Liver (tissue), 8 donors: ENCODE measurements at regions not wholly inside any gene's neighbourhood (a gene's known extent, or its start where the extent isn't known, plus 50 kb on each side); places are given as distances from the start of the nearest gene placed in this dataset.

Source experiments
- DNase-seq: peaks from one replicate; pipeline ENCODE4 v3.0.0-alpha.2; 2017; ENCODE audit warnings: low spot score
- H3K27ac ChIP-seq, 2 donors: one replicate each; pipeline ENCODE4 v1.7.0; 2013; ENCODE audit warnings: inconsistent platforms in 2 of 2, low read length in 2 of 2, control low read depth in 1 of 2, low read depth in 1 of 2, mild to moderate bottlenecking in 1 of 2
- H3K27me3 ChIP-seq, 4 donors: one replicate each; pipeline versions ENCODE4 v1.6.1 to v1.7.0; 2013; ENCODE audit warnings: low read length in 3 of 4, inconsistent platforms in 1 of 4, mild to moderate bottlenecking in 1 of 4, moderate library complexity in 1 of 4; ENCODE audit not compliant: control insufficient read depth in 4 of 4, insufficient read depth in 4 of 4
- H3K36me3 ChIP-seq, 4 donors: one replicate each; pipeline versions ENCODE4 v1.6.1 to v1.7.0; 2013; ENCODE audit warnings: low read length in 3 of 4, mild to moderate bottlenecking in 3 of 4, low read depth in 1 of 4, moderate library complexity in 1 of 4; ENCODE audit not compliant: control insufficient read depth in 4 of 4, insufficient read depth in 3 of 4
- H3K4me1 ChIP-seq, 4 donors: one replicate each; pipeline versions ENCODE4 v1.6.1 to v1.7.0; 2013; ENCODE audit warnings: low read length in 3 of 4, mild to moderate bottlenecking in 3 of 4, moderate library complexity in 1 of 4; ENCODE audit not compliant: control insufficient read depth in 4 of 4, insufficient read depth in 4 of 4
- H3K4me3 ChIP-seq, 3 donors: one replicate each; pipeline versions ENCODE4 v1.6.1 to v1.7.0; 2013; ENCODE audit warnings: low read length in 3 of 3, control low read depth in 1 of 3, low read depth in 1 of 3, mild to moderate bottlenecking in 1 of 3
- H3K9ac ChIP-seq, 2 donors: one replicate each; pipeline ENCODE4 v1.7.0; 2013; ENCODE audit warnings: low read length in 2 of 2, mild to moderate bottlenecking in 2 of 2, moderate library complexity in 2 of 2, control low read depth in 1 of 2, low read depth in 1 of 2
- H3K9me3 ChIP-seq, 4 donors: one replicate each; pipeline versions ENCODE4 v1.6.1 to v1.7.0; 2013; ENCODE audit warnings: low read length in 3 of 4; ENCODE audit not compliant: control insufficient read depth in 4 of 4
- ATF3 ChIP-seq: IDR thresholded peaks from 2 replicates; pipeline ENCODE4 v1.6.1; 2016; ENCODE audit warnings: antibody characterized with exemption
- CTCF ChIP-seq: fragments of 150-350 bp; IDR thresholded peaks from 2 replicates; pipeline ENCODE4 v1.5.1; 2017; ENCODE audit warnings: improper control_type of control experiment, low read depth, low read length; ENCODE audit not compliant: missing input control
- EGR1 ChIP-seq, 2 donors: IDR thresholded peaks; 2 replicates each; pipeline ENCODE4 v1.6.1; 2016 to 2018; ENCODE audit warnings: antibody characterized with exemption in 2 of 2, low read depth in 2 of 2
- FOXA1 ChIP-seq: IDR thresholded peaks from 2 replicates; pipeline ENCODE4 v1.6.1; 2016; ENCODE audit warnings: antibody characterized with exemption
- FOXA2 ChIP-seq: IDR thresholded peaks from 2 replicates; pipeline ENCODE4 v1.6.1; 2016; ENCODE audit warnings: antibody characterized with exemption
- GABPA ChIP-seq, 2 donors: IDR thresholded peaks in 1 of 2; conservative IDR thresholded peaks in 1 of 2; 2 replicates each; pipeline ENCODE4 v1.6.1; 2016; ENCODE audit warnings: antibody characterized with exemption in 2 of 2, mild to moderate bottlenecking in 1 of 2, moderate library complexity in 1 of 2
- HNF4A ChIP-seq, 2 donors: conservative IDR thresholded peaks; 2 replicates each; pipeline ENCODE4 v1.6.1; 2016; ENCODE audit warnings: antibody characterized with exemption in 2 of 2, mild to moderate bottlenecking in 2 of 2
- JUND ChIP-seq, 2 donors: IDR thresholded peaks; 2 replicates each; pipeline ENCODE4 v1.6.1; 2016; ENCODE audit warnings: antibody characterized with exemption in 2 of 2
- MAX ChIP-seq: IDR thresholded peaks from 2 replicates; pipeline ENCODE4 v1.6.1; 2016; ENCODE audit warnings: antibody characterized with exemption
- NR2F2 ChIP-seq: IDR thresholded peaks from 2 replicates; pipeline ENCODE4 v1.6.1; 2016; ENCODE audit warnings: antibody characterized with exemption
- RAD21 ChIP-seq, 2 donors: IDR thresholded peaks; 2 replicates each; pipeline ENCODE4 v1.6.1; 2016; ENCODE audit warnings: antibody characterized with exemption in 2 of 2, mild to moderate bottlenecking in 2 of 2
- REST ChIP-seq: IDR thresholded peaks from 2 replicates; pipeline ENCODE4 v1.6.1; 2016; ENCODE audit warnings: antibody characterized with exemption, mild to moderate bottlenecking
- YY1 ChIP-seq: IDR thresholded peaks from 2 replicates; pipeline ENCODE4 v1.6.1; 2016; ENCODE audit warnings: antibody characterized with exemption, mild to moderate bottlenecking
- WGBS: extraction: QIAGEN DNeasy Blood & Tissue Kit; methylation state at CpG from one replicate; pipeline ENCODE4 v1.1.7; 2013; 5-methylcytosine and 5-hydroxymethylcytosine counted together
- donor health status: healthy.
- donor health status: healthy.
- donor health status: healthy.
- donor health status: healthy.
- donor health status: healthy.

- TF ChIP-seq YY1 (no peak), ATF3 (no peak), CTCF (no peak), RAD21 (IDR thresholded peaks at IDR 0.05) (no peak)
Observed at GRCh38 chr3:161894657-161895056, 398.0 kb downstream of the OTOL1 start (continued).

- TF ChIP-seq YY1 (no peak), REST (no peak), JUND (IDR thresholded peaks at IDR 0.05) (no peak), FOXA1 (no peak), GABPA (IDR thresholded peaks at IDR 0.05 in 1 of 2, conservative IDR thresholded peaks at IDR 0.05 in 1 of 2) (no peak), MAX (no peak), NR2F2 (no peak)
- no peak for DNase-seq
- peaks cover 0 to 3% (median 0%) of the 10 kb centered on the region in 4 donors for H3K27me3 ChIP-seq
- no peak overlapping the region for H3K4me3 ChIP-seq
- WGBS = 70% methylated on average over 4 of the region's 4 CpGs
- H3K27ac ChIP-seq = no peak overlapping the region
- H3K9me3 ChIP-seq = no peaks in the 10 kb centered on the region
- no peak overlapping the region for H3K9ac ChIP-seq
- no peaks in the 10 kb centered on the region for H3K4me1 ChIP-seq
- no peaks in the 10 kb centered on the region for H3K36me3 ChIP-seq
Observed at GRCh38 chr3:161905520-161906132, 409.0 kb downstream of the OTOL1 start.

- no peak overlapping the region for H3K27ac ChIP-seq
- DNase-seq = no peak
- no peak overlapping the region for H3K9ac ChIP-seq
- peaks cover 0 to 1% (median 0%) of the 10 kb centered on the region in 4 donors for H3K4me1 ChIP-seq
- no peaks in the 10 kb centered on the region for H3K27me3 ChIP-seq
- TF ChIP-seq FOXA2 (no peak), JUND (IDR thresholded peaks at IDR 0.05) (no peak), HNF4A (conservative IDR thresholded peaks at IDR 0.05) (no peak), MAX (no peak), EGR1 (IDR thresholded peaks at IDR 0.05; ENCODE audit: low read depth in 2 of 2) (no peak)
- H3K36me3 ChIP-seq = no peaks in the 10 kb centered on the region
- H3K4me3 ChIP-seq = no peak overlapping the region
- H3K9me3 ChIP-seq = no peaks in the 10 kb centered on the region
Observed at GRCh38 chr3:161913786-161914389, 417.3 kb downstream of the OTOL1 start.
